Brain pericyte (primary cell): ENCODE measurements at regions not wholly inside any gene's neighbourhood (a gene's known extent, or its start where the extent isn't known, plus 50 kb on each side); places are given as distances from the start of the nearest gene placed in this dataset.

ENCODE experiments used
- DNase-seq: peaks from one replicate; pipeline ENCODE4 v3.0.0-alpha.2; 2012; ENCODE audit warnings: low read depth, low spot score

DNA sequence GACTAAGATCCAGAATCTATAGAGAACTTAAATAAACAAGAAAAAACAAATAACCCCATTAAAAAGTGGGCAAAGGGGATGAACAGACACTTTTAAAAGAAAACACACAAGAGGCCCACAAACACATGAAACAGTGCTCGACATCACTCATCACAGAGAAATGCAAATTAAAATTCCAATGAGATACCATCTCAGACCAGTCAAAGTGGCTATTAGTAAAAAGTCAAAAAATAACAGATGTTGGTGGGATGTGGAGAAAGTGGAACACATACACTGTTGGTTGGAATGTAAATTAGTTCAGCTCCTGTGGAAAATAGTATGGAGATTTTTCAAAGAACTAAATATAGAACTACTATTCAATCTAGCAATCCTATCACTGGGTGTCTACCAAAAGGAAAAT is 143.1 kb downstream of the IFI44 start:
- DNase-seq, result no peak

DNA sequence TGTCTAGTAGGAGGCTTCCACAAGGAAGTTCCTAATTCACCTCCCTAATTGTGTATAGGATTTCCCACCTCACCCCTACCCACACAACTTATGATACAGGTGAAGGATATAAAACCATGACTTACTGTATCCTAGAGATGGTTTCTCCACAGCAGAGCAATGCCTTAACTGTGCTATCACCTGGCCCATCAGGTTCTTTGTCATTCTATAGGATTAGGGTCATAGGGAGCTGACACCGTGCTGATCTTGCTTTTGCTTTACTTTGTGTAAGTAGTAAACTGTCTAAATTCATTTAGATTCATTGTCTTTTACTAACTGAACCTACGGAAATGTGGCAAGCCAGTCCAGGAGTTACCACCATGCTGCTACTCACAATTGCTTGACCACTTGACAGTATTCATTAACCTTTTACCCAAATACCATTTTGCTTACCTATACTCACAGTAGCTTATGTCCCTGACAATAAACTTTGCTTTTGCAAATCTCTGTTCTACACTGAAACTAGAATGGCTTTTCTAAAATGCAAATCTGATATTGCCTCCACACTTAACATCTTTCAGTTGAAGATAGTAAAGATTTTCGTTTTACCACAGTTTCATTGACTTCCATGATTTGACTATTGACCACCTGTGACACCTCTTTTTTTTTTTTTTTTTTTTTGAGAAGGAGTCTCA is 147.6 kb downstream of the IFI44 start:
- no peak for DNase-seq

DNA sequence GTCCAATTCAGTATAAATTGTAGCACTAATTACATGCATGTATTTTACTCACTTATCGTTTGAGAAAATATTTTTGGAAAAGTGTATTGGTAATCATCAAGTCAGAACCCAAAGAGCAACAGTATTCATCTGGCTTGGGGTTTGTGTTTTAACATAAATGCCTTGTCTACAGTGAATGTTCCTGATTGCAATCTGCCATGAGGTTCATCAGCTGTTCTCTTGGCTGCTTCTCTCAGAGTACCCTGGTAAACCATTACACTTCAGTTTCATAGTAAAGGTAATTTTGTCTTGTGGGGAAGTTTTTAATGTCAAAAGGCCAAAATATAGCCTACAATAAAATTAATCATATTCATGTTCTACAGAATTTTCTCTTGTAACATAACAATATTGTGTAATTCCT is 150.3 kb downstream of the IFI44 start:
- DNase-seq, result no peak

DNA sequence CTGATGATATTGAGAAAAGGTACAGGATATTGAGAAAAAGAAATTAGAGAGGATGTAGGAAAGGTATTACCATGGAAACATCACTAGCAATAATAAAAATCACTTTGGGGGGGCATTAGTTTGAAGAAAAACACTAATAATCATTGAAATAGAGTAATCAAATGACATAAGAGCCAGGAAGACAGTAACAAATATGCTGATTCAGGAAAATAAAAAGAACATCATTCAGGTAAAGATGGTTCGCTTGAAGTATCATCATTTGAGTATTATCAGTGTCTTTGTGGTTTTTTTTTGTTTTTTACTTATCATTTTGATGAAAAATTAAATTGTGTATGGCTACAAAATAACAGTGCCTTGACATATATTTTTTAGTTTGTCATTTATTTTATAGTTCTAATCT is 164.5 kb downstream of the IFI44 start:
- no peak for DNase-seq

DNA sequence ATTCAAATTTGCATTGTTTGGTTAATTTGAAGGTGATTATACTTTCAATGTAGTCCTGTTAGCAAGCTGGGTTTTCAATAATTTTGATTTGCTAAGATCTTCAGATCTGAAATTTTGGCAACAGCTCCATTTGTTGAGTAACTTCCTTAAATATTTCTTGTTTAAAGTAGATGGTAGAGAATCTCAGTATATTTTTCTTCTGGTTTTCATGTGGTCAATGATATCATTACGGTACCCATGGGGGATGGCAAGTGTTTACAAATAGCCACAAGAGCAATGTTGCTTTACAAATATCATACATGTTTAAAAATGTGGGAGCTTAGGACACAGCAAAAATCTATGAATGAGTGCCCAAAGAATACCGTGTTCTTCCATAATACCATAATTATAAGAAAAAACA is 175.9 kb downstream of the IFI44 start:
- DNase-seq, result no peak

DNA sequence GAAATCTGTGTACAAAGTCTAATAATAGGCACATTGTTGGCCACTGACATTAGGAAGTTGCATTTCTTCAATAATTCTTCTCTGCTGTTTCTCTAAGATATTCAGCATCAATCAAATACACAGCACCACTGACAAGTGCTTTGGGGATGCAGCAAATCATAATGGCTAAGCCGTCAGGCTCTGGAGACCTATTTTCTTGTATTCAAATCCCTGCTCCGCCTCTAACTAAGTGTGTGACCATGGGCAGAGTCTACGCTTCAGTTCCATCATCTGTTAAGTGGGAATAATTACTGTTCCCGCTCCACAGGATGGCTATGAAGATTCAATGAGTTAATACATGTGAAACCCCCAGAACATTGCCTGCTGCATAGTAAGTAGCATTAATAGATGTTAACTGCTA is 176.9 kb downstream of the ADGRL4 start:
- DNase-seq, result no peak

DNA sequence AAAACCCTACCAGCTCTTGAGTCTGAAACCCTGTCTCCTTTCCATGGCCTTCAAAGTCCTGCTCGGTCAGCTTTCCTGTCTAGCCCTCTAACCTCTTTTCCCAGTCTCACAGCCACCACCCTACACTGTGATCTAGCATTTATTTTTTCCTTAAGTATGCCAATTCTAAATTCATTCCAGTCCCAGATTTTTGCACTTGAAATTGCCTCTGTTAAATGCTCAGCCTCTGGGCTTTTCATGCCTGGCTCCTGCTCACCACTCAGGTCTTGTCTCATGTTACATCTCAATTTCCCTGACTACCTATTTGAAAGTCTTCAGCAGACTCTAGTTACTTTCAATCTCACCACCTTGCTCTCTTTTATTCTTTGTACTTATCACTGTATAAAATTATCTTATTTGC is 176.2 kb downstream of the ADGRL4 start:
- no peak for DNase-seq

DNA sequence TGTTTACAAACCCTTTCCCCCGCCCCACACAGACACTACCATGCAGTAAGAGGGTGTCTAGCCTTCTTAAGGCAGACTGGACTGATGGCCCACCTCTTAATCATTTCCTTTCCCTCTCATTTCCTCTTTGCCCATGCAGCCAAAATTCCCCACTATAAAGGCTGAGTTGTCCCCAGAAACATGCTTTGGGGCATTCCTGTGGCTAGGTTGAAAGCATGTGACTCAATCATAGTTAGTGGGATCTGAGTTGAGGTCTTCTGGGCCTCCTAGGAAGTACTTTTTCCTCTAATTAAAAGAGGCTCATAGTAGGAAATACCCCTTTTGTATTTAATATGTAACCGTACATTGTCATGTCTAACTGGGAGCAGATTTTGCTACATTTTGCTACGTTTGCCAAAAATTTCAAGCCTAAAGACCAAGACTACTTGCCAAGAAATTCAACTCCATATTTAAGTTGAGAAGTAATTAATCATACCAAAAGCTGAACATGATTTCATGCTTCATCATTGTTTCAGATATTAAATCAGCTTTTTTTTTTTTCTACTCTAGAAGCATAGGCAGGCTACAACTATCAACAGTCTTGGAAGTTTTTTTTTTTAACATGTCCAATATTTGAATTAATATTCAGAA is 174.7 kb downstream of the ADGRL4 start:
- DNase-seq, result no peak

DNA sequence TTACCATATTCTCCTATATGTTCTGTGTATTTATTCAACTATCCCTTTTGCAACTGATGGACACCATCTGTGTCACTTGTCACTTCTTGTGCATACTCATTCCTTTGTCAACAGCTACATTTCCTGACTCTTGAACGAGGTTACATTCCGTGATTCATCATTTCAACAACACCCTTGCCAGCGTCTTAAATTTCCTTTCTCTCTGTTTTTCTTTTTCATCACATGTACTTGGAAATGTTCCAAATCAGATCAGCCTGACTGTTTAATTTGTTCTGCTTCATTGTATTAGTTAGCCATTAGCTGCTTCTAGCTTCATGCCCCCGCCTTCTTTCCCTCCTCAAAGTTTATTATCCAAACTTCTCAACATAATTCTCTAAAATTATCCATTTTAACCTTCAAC is 173.0 kb downstream of the ADGRL4 start:
- peak; percentile 38 for DNase-seq

DNA sequence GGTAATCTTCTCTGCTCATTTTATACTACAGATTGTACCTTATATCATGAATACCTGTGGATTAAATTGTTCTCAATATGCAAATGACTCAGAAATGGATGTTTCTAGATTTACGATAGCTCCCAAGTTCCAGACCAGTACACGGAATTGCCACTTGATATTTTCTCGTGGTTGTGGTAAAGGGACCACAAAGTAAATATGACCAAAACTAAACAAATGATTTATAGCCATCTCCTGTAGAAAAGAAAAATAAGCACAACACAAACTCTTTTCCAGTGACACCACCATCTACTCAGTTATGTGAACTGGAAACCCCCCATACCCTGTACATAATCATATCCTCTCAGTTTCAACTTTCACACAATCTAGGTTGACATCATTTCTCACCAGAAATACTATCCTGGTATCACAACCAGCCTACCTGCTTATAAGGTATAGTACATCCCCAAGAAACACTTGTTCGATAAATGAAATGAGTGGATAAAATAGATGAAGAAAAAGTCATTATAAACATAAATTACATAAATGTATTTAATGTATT is 172.3 kb downstream of the ADGRL4 start:
- no peak for DNase-seq

DNA sequence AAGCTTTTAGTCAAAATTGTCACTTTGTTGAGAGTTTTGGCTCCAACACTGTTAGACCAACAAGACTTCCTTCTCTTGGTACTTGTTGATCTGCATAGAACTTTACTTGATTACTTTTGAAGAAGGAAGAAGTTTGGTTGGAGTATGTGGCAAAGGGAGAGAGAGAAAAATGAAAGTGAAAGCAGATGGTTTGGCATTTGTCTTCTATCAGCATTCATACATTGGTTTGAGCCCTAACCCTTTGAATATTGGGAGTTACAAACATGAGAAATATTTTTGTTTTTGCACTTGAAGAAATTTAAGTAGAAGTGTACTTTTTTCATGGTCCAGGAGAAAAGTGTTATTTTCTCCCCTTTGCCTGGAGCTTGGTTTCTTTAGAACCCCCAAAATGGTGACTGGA is 169.8 kb downstream of the ADGRL4 start:
- no peak for DNase-seq

DNA sequence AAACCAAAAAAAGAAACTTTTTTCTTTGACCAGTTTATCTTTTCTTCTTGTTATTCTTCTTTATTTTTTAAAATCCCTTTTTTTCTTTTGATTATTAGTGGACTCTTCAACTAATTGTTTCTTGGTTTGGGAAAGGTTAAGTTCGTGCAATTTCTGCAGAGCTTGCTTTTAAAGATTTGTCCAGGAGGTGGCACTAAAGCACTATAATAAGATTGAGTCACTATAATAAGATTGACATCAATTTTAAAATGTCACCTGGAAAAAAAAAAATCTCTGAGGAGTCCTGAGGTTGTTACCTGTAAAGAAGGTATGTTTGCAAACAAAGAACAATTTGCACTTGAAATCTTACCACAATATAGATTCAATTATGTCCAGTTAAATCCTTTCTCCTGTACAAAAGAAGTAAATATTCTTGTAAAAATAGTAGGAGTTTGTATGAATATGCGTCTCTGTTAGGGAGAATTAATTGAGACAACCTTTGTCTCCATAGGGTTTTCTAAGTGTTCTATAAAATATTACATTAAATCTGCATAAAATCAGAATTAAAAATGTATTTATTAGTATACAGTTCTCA is 166.7 kb downstream of the ADGRL4 start:
- no peak for DNase-seq
